Testis (tissue), 2 donors: ENCODE measurements at regions not wholly inside any gene's neighbourhood (a gene's known extent, or its start where the extent isn't known, plus 50 kb on each side); places are given as distances from the start of the nearest gene placed in this dataset.

Experiments
- DNase-seq: peaks from one replicate; pipeline ENCODE4 v3.0.0-alpha.2; 2019
- H3K27ac ChIP-seq, 2 donors: fragments of 200-600 bp; sonication (generic); one replicate each; pipeline ENCODE4 v1.5.1; 2019
- H3K27me3 ChIP-seq: fragments of 200-600 bp; sonication (generic); one replicate; pipeline ENCODE4 v1.5.1; 2019
- H3K36me3 ChIP-seq: fragments of 200-600 bp; sonication (generic); one replicate; pipeline ENCODE4 v1.5.1; 2017; ENCODE audit warnings: low read depth; ENCODE audit errors: missing control alignments
- H3K4me1 ChIP-seq: fragments of 200-600 bp; sonication (generic); one replicate; pipeline ENCODE4 v1.5.1; 2019
- H3K4me3 ChIP-seq, 2 donors: fragments of 200-600 bp; sonication (generic); one replicate each; pipeline ENCODE4 v1.5.1; 2017 to 2019
- H3K9me3 ChIP-seq: fragments of 200-600 bp; sonication (generic); one replicate; pipeline ENCODE4 v1.5.1; 2017
- CTCF ChIP-seq, 3 experiments: fragments of 450-650 bp in 2 of 3; fragments of 200-600 bp in 1 of 3; sonication (generic) in 1 of 3; IDR thresholded peaks; one replicate each; pipeline ENCODE4 v1.5.1; 2016 to 2019; ENCODE audit warnings: antibody characterized with exemption in 3 of 3, mild to moderate bottlenecking in 2 of 3, moderate library complexity in 1 of 3
- POLR2A ChIP-seq: fragments of 450-650 bp; IDR thresholded peaks from one replicate; pipeline ENCODE4 v1.6.1; 2017; ENCODE audit warnings: antibody characterized with exemption, mild to moderate bottlenecking, moderate library complexity
- WGBS, 2 donors: methylation state at CpG; one replicate each; pipeline ENCODE4 v1.1.5; 2018; 5-methylcytosine and 5-hydroxymethylcytosine counted together
- intact Hi-C: fragments of 100-400 bp; cut with DNase I; formaldehyde crosslinking; loops from one replicate; pipeline ENCODE4 v1.15.1; 2023; ENCODE audit warnings: low total_unique reads

- no peak for DNase-seq
- no peaks in the 10 kb centered on the region for H3K4me1 ChIP-seq
- H3K9me3 ChIP-seq = no peaks in the 10 kb centered on the region
- 70 to 73% methylated on average over 2 of the region's 2 CpGs for WGBS, 2 donors
- TF ChIP-seq CTCF (IDR thresholded peaks at IDR 0.05) (no peak), POLR2A (no peak)
- no peak overlapping the region for H3K4me3 ChIP-seq
- intact Hi-C loops = no loop called here
- H3K27ac ChIP-seq = no peak overlapping the region
- H3K27me3 ChIP-seq = no peaks in the 10 kb centered on the region
- no peaks in the 10 kb centered on the region for H3K36me3 ChIP-seq
Observed at GRCh38 chr4:10875144-10875799, 190.7 kb upstream of the CLNK start.

DNA sequence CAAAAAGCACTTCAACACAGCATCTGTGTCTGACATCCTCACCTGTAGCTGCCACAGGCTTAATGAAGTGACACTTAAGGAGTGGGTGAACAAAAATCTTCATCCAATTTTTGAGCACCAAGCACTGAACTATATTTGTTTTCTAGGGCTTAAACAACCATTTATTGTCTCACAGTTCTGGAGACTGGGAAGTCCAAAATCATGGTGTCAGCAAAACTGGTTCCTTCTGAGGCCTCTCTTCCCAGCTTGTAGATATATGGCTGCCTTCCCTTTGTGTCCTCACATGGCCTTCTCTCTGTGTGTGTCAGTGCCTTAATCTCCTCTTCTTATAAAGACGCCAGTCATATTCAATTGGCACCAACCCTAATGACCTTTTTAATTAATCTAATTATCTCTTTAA lies 189.2 kb upstream of the CLNK start:
- no peaks in the 10 kb centered on the region for H3K27me3 ChIP-seq
- WGBS, 2 donors = 94% methylated on average over 1 of the region's 1 CpG
- no peak overlapping the region for H3K4me3 ChIP-seq
- H3K36me3 ChIP-seq = no peaks in the 10 kb centered on the region
- no peaks in the 10 kb centered on the region for H3K9me3 ChIP-seq
- intact Hi-C loops = no loop called here
- no peak for DNase-seq
- no peaks in the 10 kb centered on the region for H3K4me1 ChIP-seq
- H3K27ac ChIP-seq = no peak overlapping the region
- no peak for TF ChIP-seq CTCF (IDR thresholded peaks at IDR 0.05)

GRCh38 chr4:10872833-10873517 lies 188.4 kb upstream of the CLNK start:
- H3K36me3 ChIP-seq = no peaks in the 10 kb centered on the region
- TF ChIP-seq POLR2A (no peak), CTCF (IDR thresholded peaks at IDR 0.05) (no peak)
- H3K27me3 ChIP-seq = no peaks in the 10 kb centered on the region
- no peak overlapping the region for H3K4me3 ChIP-seq
- no peaks in the 10 kb centered on the region for H3K9me3 ChIP-seq
- no peak overlapping the region for H3K27ac ChIP-seq
- intact Hi-C loops = no loop called here
- no peaks in the 10 kb centered on the region for H3K4me1 ChIP-seq
- DNase-seq = no peak
- 71 to 73% methylated on average over 4 of the region's 4 CpGs for WGBS, 2 donors

DNA sequence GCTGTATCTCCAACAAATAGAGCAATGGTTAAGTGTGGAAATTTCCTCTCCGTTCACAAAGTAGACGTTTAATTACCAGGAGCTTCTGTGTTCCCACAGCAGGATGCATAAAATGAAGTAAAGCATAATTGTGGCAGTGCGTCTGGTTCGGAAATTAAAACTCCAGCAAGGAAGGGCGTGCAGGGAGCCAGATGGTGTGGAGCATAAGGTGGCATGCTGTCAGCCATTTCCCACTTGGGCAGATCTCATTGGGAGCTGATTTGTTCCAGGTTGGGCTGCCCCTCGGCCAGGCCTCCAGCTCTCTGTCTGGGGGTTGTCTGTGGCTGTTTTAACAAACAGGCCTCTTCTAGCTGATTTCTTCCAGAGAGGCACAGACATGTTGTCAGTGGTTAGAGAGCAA lies 182.1 kb upstream of the CLNK start:
- DNase-seq = no peak

More for the DNA sequence above, 182.1 kb upstream of the CLNK start:
- H3K36me3 ChIP-seq = no peaks in the 10 kb centered on the region
- TF ChIP-seq CTCF (IDR thresholded peaks at IDR 0.05) = no peak
- no peak for TF ChIP-seq POLR2A
- H3K27ac ChIP-seq = no peak overlapping the region
- WGBS, 2 donors = 74 to 83% methylated on average over 6 of the region's 6 CpGs
- no peaks in the 10 kb centered on the region for H3K9me3 ChIP-seq
- H3K4me1 ChIP-seq = no peaks in the 10 kb centered on the region
- no peaks in the 10 kb centered on the region for H3K27me3 ChIP-seq
- no peak overlapping the region for H3K4me3 ChIP-seq
- intact Hi-C loops = no loop called here
